HepG2 (cell line): ENCODE measurements at regions not wholly inside any gene's neighbourhood (a gene's known extent, or its start where the extent isn't known, plus 50 kb on each side); places are given as distances from the start of the nearest gene placed in this dataset.

Experiments
- ELF3 ChIP-seq: IDR thresholded peaks from 2 replicates; pipeline ENCODE4 v1.6.1; 2016; ENCODE audit warnings: missing genetic modification reagents, missing compliant biosample characterization
- FOXP1 ChIP-seq, 2 experiments: fragments of 450-650 bp in 1 of 2; IDR thresholded peaks; 2 replicates each; pipeline ENCODE4 v1.6.1; 2017 to 2018; ENCODE audit warnings: antibody characterized with exemption in 1 of 2
- HDAC6 ChIP-seq: fragments of 200-600 bp; sonication (generic); IDR thresholded peaks from 2 replicates; pipeline ENCODE4 v1.7.0; 2017; ENCODE audit warnings: mild to moderate bottlenecking, antibody characterized with exemption, low read length, low read depth
- HHEX ChIP-seq: IDR thresholded peaks from 2 replicates; pipeline ENCODE4 v1.6.1; 2016; ENCODE audit warnings: control low read depth
- HMGA1 ChIP-seq: sonication (generic); formaldehyde crosslinking; conservative IDR thresholded peaks from 2 replicates; pipeline ENCODE4 v1.4.0; 2020; ENCODE audit warnings: missing genetic modification reagents
- JARID2 ChIP-seq: sonication (generic); formaldehyde crosslinking; IDR thresholded peaks from 2 replicates; pipeline ENCODE4 v1.8.1; 2023; ENCODE audit warnings: missing genetic modification reagents, inconsistent platforms; ENCODE audit not compliant: insufficient replicate concordance
- KLF9 ChIP-seq: IDR thresholded peaks from 2 replicates; pipeline ENCODE4 v1.6.1; 2016; ENCODE audit warnings: low read depth
- LCORL ChIP-seq, 2 experiments: fragments of 450-650 bp in 1 of 2; sonication (generic) in 1 of 2; formaldehyde crosslinking in 1 of 2; IDR thresholded peaks; 2 replicates each; pipeline versions ENCODE4 v1.5.0 to v1.6.1; 2017 to 2020; ENCODE audit warnings: antibody characterized with exemption in 1 of 2, missing genetic modification reagents in 1 of 2
- MATR3 ChIP-seq: sonication (generic); formaldehyde crosslinking; IDR thresholded peaks from 2 replicates; pipeline ENCODE4 v1.4.0; 2020; ENCODE audit warnings: missing genetic modification reagents
- PCBP2 ChIP-seq: fragments of 200-400 bp; formaldehyde crosslinking; optimal IDR thresholded peaks from 2 replicates; pipeline ENCODE3; 2018; ENCODE audit warnings: low read length, low read depth; ENCODE audit not compliant: poor library complexity, severe bottlenecking
- PREB ChIP-seq: sonication (generic); formaldehyde crosslinking; IDR thresholded peaks from 2 replicates; pipeline ENCODE4 v1.4.0; 2020; ENCODE audit warnings: missing genetic modification reagents
- SOX13 ChIP-seq, 3 experiments: fragments of 450-650 bp in 1 of 3; sonication (generic) in 1 of 3; formaldehyde crosslinking in 1 of 3; IDR thresholded peaks in 2 of 3; conservative IDR thresholded peaks in 1 of 3; 2 replicates each; pipeline versions ENCODE4 v1.5.0 to v1.6.1; 2016 to 2020; ENCODE audit warnings: antibody characterized with exemption in 1 of 3, mild to moderate bottlenecking in 1 of 3, missing compliant biosample characterization in 1 of 3, missing genetic modification reagents in 1 of 3, moderate library complexity in 1 of 3
- STAG1 ChIP-seq: sonication (generic); formaldehyde crosslinking; IDR thresholded peaks from 2 replicates; pipeline ENCODE4 v1.4.0; 2020; ENCODE audit warnings: missing genetic modification reagents
- ZBTB10 ChIP-seq: sonication (generic); formaldehyde crosslinking; IDR thresholded peaks from 2 replicates; pipeline ENCODE4 v1.4.0; 2020; ENCODE audit warnings: missing genetic modification reagents, borderline replicate concordance
- ZBTB14 ChIP-seq: sonication (generic); formaldehyde crosslinking; IDR thresholded peaks from 2 replicates; pipeline ENCODE4 v1.4.0; 2020; ENCODE audit warnings: missing genetic modification reagents
- ZFYVE20 ChIP-seq: sonication (generic); formaldehyde crosslinking; IDR thresholded peaks from 2 replicates; pipeline ENCODE4 v1.8.0; 2023; ENCODE audit warnings: low read depth, mild to moderate bottlenecking, moderate library complexity, missing genetic modification reagents, borderline replicate concordance
- ZKSCAN1 ChIP-seq: fragments of 150-350 bp; IDR thresholded peaks from 2 replicates; pipeline ENCODE4 v1.6.1; 2014; ENCODE audit warnings: low read length
- ZNF292 ChIP-seq: sonication (generic); formaldehyde crosslinking; IDR thresholded peaks from 2 replicates; pipeline ENCODE4 v1.8.1; 2022; ENCODE audit warnings: mild to moderate bottlenecking, low read depth, missing genetic modification reagents, borderline replicate concordance
- ZNF503 ChIP-seq: sonication (generic); formaldehyde crosslinking; IDR thresholded peaks from 2 replicates; pipeline ENCODE4 v1.4.0; 2020; ENCODE audit warnings: missing genetic modification reagents
- ZNF780A ChIP-seq: sonication (generic); formaldehyde crosslinking; IDR thresholded peaks from 2 replicates; pipeline ENCODE4 v1.8.0; 2022; ENCODE audit warnings: mild to moderate bottlenecking, missing genetic modification reagents, moderate library complexity
- ZNF790 ChIP-seq: sonication (generic); formaldehyde crosslinking; IDR thresholded peaks from 2 replicates; pipeline ENCODE4 v1.8.0; 2022; ENCODE audit warnings: missing genetic modification reagents, mild to moderate bottlenecking, borderline replicate concordance

- TF ChIP-seq JARID2 (no peak), PREB (CRISPR knock-in tag) (no peak), ZNF790 (CRISPR knock-in tag) (no peak), HDAC6 (no peak), HHEX (CRISPR knock-in tag) (no peak), ZNF780A (no peak), FOXP1 (IDR thresholded peaks at IDR 0.05) (no peak), FOXP1 (CRISPR knock-in tag; IDR thresholded peaks at IDR 0.05) (no peak), ELF3 (CRISPR knock-in tag) (no peak), ZBTB14 (no peak), ZBTB10 (CRISPR knock-in tag) (no peak), ZFYVE20 (CRISPR knock-in tag) (no peak), ZNF503 (CRISPR knock-in tag) (no peak), LCORL (IDR thresholded peaks at IDR 0.05) (no peak), LCORL (CRISPR knock-in tag; IDR thresholded peaks at IDR 0.05) (no peak), ZKSCAN1 (no peak), KLF9 (CRISPR knock-in tag) (no peak), PCBP2 (no peak), MATR3 (CRISPR knock-in tag) (no peak), HMGA1 (no peak), STAG1 (CRISPR knock-in tag) (no peak), SOX13 (IDR thresholded peaks at IDR 0.05) (no peak), SOX13 (CRISPR knock-in tag; conservative IDR thresholded peaks at IDR 0.05 in 1 of 2, IDR thresholded peaks at IDR 0.05 in 1 of 2) (no peak), ZNF292 (CRISPR knock-in tag) (peak; percentile 42; the same call in 1 of the 2 replicates)
Observed at GRCh38 chr7:112939574-112940313, 146.9 kb downstream of the GPR85 start (continued).
